Gastroesophageal sphincter (tissue), 4 donors: ENCODE measurements at regions not wholly inside any gene's neighbourhood (a gene's known extent, or its start where the extent isn't known, plus 50 kb on each side); places are given as distances from the start of the nearest gene placed in this dataset.
"Not testable (repeated sequence)": the region's sequence is repeated elsewhere in the genome, so short reads cannot be mapped to it uniquely, and the experiment has no call there.

Experiments used
- ATAC-seq: fragments of 150-250 bp; one replicate; pipeline ENCODE4 v1.9.1; 2016; ENCODE audit warnings: mild to moderate bottlenecking, moderate library complexity
- H3K27ac ChIP-seq, 4 donors: fragments of 200-600 bp; sonication (generic) in 3 of 4; 1 replicate in 3 of 4; 2 replicates in 1 of 4; pipeline ENCODE4 v1.5.1; 2016 to 2019
- H3K27me3 ChIP-seq: fragments of 200-600 bp; sonication (generic); one replicate; pipeline ENCODE4 v1.5.1; 2019
- H3K36me3 ChIP-seq, 2 donors: fragments of 200-600 bp; sonication (generic); one replicate each; pipeline ENCODE4 v1.5.1; 2019; ENCODE audit warnings: control low read depth in 1 of 2
- H3K4me1 ChIP-seq, 3 donors: fragments of 200-600 bp; sonication (generic); 1 replicate in 2 of 3; 2 replicates in 1 of 3; pipeline ENCODE4 v1.5.1; 2016 to 2019; ENCODE audit warnings: control low read depth in 2 of 3
- H3K4me3 ChIP-seq, 2 donors: fragments of 200-600 bp; sonication (generic); one replicate each; pipeline ENCODE4 v1.5.1; 2019; ENCODE audit warnings: mild to moderate bottlenecking in 1 of 2, moderate library complexity in 1 of 2
- H3K9me3 ChIP-seq, 3 donors: fragments of 200-600 bp; sonication (generic); one replicate each; pipeline ENCODE4 v1.5.1; 2017 to 2019; ENCODE audit warnings: control low read depth in 2 of 3
- EP300 ChIP-seq: sonication (generic); formaldehyde crosslinking; IDR thresholded peaks from one replicate; pipeline ENCODE4 v1.6.1; 2017; ENCODE audit warnings: antibody characterized with exemption, mild to moderate bottlenecking
- POLR2A ChIP-seq, 2 donors: fragments of 450-650 bp; IDR thresholded peaks; one replicate each; pipeline ENCODE4 v1.6.1; 2017; ENCODE audit warnings: antibody characterized with exemption in 2 of 2, mild to moderate bottlenecking in 2 of 2, moderate library complexity in 1 of 2
- POLR2AphosphoS5 ChIP-seq: sonication (generic); formaldehyde crosslinking; IDR thresholded peaks from one replicate; pipeline ENCODE4 v1.6.1; 2017; ENCODE audit warnings: antibody characterized with exemption
- WGBS, 2 donors: methylation state at CpG; one replicate each; pipeline ENCODE4 v1.1.5; 2018; ENCODE audit warnings: low coverage in 1 of 2; 5-methylcytosine and 5-hydroxymethylcytosine counted together
- TF ChIP-seq, protein P1 (sequence below), 4 experiments: fragments of 200-600 bp in 2 of 4; fragments of 450-650 bp in 2 of 4; sonication (generic) in 1 of 4; IDR thresholded peaks; one replicate each; pipeline ENCODE4 v1.5.1; 2017 to 2019; ENCODE audit warnings: antibody characterized with exemption in 4 of 4, mild to moderate bottlenecking in 2 of 4, moderate library complexity in 2 of 4

DNA sequence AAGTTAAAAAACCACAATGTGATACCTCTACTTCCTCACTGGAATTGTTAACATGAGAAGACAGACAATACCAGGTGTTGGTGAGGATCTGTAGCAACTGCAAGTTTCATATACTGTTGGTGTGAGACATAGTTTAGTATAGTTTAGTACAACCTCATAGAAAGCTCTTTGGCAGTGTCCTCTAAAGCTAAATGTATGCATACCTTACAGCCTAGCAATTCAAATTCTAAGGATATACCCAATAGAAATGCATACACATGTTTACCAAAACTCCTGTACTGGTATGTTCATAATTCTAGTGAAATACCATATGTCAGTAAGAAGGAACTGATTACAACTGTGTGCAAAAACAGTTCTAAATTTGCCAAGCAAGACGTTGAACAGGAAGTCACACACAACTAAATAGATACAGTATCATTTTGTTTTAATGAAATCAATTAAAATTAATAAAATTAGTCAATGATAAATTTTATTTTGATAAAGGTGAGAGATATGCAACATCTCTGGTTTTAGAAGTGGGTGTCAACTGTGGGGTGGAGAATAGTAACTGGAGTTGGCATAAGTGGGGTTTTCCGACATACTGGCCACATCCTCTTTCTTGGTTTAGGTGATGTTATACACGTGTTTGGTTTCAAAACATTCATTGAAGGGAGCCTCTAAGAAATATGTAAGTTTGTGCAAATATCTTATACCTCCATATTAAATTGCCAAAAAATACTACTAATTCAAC is 450.7 kb downstream of the PTPRC start:
- ATAC-seq: no peak
- Histone ChIP-seq H3K4me3 (no peak overlapping the region), H3K27me3 (no peaks in the 10 kb centered on the region), H3K36me3 (no peaks in the 10 kb centered on the region), H3K27ac (no peak overlapping the region), H3K9me3 (no peaks in the 10 kb centered on the region), H3K4me1 (no peaks in the 10 kb centered on the region)
- TF ChIP-seq POLR2A (IDR thresholded peaks at IDR 0.05) (no peak), POLR2AphosphoS5 (no peak), EP300 (no peak)
- TF ChIP-seq, protein P1, sequence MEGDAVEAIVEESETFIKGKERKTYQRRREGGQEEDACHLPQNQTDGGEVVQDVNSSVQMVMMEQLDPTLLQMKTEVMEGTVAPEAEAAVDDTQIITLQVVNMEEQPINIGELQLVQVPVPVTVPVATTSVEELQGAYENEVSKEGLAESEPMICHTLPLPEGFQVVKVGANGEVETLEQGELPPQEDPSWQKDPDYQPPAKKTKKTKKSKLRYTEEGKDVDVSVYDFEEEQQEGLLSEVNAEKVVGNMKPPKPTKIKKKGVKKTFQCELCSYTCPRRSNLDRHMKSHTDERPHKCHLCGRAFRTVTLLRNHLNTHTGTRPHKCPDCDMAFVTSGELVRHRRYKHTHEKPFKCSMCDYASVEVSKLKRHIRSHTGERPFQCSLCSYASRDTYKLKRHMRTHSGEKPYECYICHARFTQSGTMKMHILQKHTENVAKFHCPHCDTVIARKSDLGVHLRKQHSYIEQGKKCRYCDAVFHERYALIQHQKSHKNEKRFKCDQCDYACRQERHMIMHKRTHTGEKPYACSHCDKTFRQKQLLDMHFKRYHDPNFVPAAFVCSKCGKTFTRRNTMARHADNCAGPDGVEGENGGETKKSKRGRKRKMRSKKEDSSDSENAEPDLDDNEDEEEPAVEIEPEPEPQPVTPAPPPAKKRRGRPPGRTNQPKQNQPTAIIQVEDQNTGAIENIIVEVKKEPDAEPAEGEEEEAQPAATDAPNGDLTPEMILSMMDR (IDR thresholded peaks at IDR 0.05): no peak
- 64 to 72% methylated on average over 3 of the region's 3 CpGs for WGBS, 2 donors

DNA sequence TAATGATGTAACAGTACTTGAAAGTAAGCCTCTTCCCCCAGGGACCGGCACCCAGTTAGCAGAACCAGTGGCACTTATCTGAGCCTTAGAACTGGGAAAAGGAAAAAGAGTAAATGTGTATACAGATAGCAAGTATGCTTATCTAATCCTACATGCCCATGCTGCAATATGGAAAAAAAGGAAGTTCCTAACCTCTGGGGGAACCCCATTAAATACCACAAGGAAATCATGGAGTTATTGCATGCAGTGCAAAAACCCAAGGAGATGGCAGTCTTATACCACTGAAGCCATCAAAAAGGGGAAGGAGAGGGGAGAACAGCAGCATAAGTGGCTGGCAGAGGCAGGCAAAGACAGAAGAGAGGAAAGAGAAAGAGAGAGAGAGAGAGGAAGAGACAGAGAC is 456.8 kb downstream of the PTPRC start:
- H3K4me1 ChIP-seq, H3K9me3 ChIP-seq, ATAC-seq, H3K36me3 ChIP-seq, H3K27ac ChIP-seq, H3K4me3 ChIP-seq, H3K27me3 ChIP-seq: not testable (repeated sequence)
- WGBS, 2 donors: 63 to 83% methylated on average over 1 of the region's 1 CpG

DNA sequence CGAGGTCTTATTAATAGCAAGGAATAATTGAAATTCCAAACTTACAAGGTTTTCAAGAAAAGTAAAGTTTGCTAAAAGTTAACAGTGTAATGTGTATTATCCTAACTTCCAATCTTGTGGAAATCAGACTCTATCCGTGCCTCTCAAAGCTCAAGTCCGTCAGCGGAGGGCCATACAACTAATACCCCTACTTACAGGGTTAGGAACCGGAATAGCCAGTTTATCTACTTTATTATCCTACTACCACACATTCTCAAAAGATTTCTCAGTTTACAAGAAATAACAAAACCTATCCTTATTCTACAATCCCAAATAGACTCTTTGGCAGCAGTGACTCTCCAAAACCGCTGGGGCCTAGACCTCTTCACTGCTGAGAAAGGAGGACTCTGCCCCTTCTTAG is 457.8 kb downstream of the PTPRC start:
- 88 to 100% methylated on average over 1 to 6 of the region's 6 CpGs for WGBS, 2 donors
- Histone ChIP-seq H3K36me3 (no peaks in the 10 kb centered on the region), H3K9me3 (no peaks in the 10 kb centered on the region), H3K27me3 (no peaks in the 10 kb centered on the region), H3K27ac (no peak overlapping the region), H3K4me3 (no peak overlapping the region), H3K4me1 (no peaks in the 10 kb centered on the region)
- no peak for ATAC-seq
- TF ChIP-seq EP300 (no peak), POLR2AphosphoS5 (no peak), POLR2A (IDR thresholded peaks at IDR 0.05) (no peak)
- TF ChIP-seq, protein P1 (IDR thresholded peaks at IDR 0.05): no peak

DNA sequence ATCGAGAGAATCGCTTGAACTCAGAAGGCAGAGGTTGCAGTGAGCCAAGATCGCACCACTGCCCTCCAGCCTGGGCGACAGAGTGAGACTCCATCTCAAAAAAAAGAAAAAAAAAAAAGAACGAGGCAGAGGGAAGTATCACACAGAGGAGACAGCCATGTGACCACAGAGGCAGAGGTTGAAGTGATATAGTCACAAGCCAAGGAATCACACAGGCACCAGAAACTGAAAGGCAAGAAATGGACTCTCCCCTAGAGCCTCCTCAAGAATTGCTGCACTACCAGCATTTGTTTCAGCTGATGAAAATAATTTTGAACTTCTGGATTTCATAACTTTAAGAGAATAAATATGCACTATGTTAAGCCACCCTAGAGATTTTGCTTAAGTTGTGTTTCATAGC is 459.6 kb downstream of the PTPRC start:
- Histone ChIP-seq H3K27ac (no peak overlapping the region), H3K9me3 (no peaks in the 10 kb centered on the region), H3K4me1 (no peaks in the 10 kb centered on the region), H3K4me3 (no peak overlapping the region), H3K36me3 (no peaks in the 10 kb centered on the region), H3K27me3 (no peaks in the 10 kb centered on the region)
- TF ChIP-seq EP300: no peak
- TF ChIP-seq POLR2AphosphoS5: no peak
- TF ChIP-seq POLR2A (IDR thresholded peaks at IDR 0.05): no peak
- TF ChIP-seq, protein P1 (IDR thresholded peaks at IDR 0.05): no peak
- no peak for ATAC-seq
- WGBS, 2 donors: 85 to 100% methylated on average over 1 to 5 of the region's 5 CpGs

DNA sequence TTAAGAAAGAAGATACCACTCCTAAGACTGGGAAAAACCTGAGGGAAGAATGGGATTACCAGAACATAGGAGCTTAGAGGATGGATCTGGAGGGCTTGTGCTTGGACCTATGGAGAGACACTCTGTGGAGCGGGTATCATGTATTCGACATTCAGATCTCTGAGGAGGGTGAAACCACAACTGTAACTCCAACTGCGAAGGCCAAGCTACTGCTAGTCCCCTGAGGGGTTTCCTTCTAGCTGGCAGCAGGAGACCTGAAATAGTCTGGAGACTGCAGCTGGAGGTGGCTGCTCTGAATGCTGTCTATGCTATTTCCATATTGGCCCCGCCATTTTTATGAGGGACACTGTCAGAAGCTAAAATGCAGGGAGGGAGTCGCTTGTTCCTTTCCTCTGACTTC is 462.3 kb downstream of the PTPRC start:
- Histone ChIP-seq H3K27me3 (no peaks in the 10 kb centered on the region), H3K36me3 (no peaks in the 10 kb centered on the region), H3K9me3 (no peaks in the 10 kb centered on the region), H3K4me1 (no peaks in the 10 kb centered on the region), H3K27ac (no peak overlapping the region), H3K4me3 (no peak overlapping the region)
- 92 to 100% methylated on average over 2 to 5 of the region's 5 CpGs for WGBS, 2 donors
- no peak for TF ChIP-seq EP300
- TF ChIP-seq POLR2A (IDR thresholded peaks at IDR 0.05): no peak
- TF ChIP-seq, protein P1 (IDR thresholded peaks at IDR 0.05): no peak
- TF ChIP-seq POLR2AphosphoS5: no peak
- ATAC-seq: no peak
